ENCODE measurements at regions not wholly inside any gene's neighbourhood (a gene's known extent, or its start where the extent isn't known, plus 50 kb on each side); places are given as distances from the start of the nearest gene placed in this dataset.
"Not testable (repeated sequence)": the region's sequence is repeated elsewhere in the genome, so short reads cannot be mapped to it uniquely, and the experiment has no call there.

GRCh38 chr5:147101659-147102369 lies 133.0 kb upstream of the STK32A start:
- in situ Hi-C loops (cut with MboI; ENCODE audit: low pct_unique_long_range_greater_than_20kb, low sequenced_read_pairs, unreplicated experiment) = no loop called here
- DNase-seq (ENCODE audit: low spot score) = no peak
- TF ChIP-seq, protein P1, sequence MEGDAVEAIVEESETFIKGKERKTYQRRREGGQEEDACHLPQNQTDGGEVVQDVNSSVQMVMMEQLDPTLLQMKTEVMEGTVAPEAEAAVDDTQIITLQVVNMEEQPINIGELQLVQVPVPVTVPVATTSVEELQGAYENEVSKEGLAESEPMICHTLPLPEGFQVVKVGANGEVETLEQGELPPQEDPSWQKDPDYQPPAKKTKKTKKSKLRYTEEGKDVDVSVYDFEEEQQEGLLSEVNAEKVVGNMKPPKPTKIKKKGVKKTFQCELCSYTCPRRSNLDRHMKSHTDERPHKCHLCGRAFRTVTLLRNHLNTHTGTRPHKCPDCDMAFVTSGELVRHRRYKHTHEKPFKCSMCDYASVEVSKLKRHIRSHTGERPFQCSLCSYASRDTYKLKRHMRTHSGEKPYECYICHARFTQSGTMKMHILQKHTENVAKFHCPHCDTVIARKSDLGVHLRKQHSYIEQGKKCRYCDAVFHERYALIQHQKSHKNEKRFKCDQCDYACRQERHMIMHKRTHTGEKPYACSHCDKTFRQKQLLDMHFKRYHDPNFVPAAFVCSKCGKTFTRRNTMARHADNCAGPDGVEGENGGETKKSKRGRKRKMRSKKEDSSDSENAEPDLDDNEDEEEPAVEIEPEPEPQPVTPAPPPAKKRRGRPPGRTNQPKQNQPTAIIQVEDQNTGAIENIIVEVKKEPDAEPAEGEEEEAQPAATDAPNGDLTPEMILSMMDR (IDR thresholded peaks at IDR 0.05; ENCODE audit: extremely low read depth, insufficient read depth, missing control alignments) = no peak

DNA sequence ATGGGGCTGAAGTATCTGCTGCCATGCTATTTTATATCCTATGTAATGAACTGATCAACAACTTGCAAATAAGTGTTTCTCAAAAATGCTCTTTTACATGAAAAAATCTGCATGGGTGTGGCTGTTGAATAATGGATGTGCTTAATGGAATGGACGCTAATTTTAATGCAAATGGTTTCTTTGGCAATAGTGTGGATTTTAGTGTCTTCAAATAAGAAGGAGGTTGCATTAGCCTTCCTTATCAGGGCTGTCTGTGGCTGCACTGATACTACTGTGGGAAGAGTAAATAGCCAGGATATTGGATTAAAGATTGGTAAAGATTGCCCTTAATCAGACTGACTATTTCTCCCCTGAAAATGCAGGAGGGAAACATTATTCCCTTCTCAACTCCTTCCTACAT lies 121.9 kb upstream of the STK32A start:
- no peak for DNase-seq (ENCODE audit: low spot score)
- in situ Hi-C loops (cut with MboI; ENCODE audit: low pct_unique_long_range_greater_than_20kb, low sequenced_read_pairs, unreplicated experiment) = no loop called here
- TF ChIP-seq, protein P1 (IDR thresholded peaks at IDR 0.05; ENCODE audit: extremely low read depth, insufficient read depth, missing control alignments) = no peak

GRCh38 chr5:147113967-147114366 lies 120.9 kb upstream of the STK32A start:
- in situ Hi-C loops (cut with MboI; ENCODE audit: low pct_unique_long_range_greater_than_20kb, low sequenced_read_pairs, unreplicated experiment) = no loop called here
- no peak for DNase-seq (ENCODE audit: low spot score)
- TF ChIP-seq, protein P1 (IDR thresholded peaks at IDR 0.05; ENCODE audit: extremely low read depth, insufficient read depth, missing control alignments) = no peak

- DNase-seq (ENCODE audit: low spot score); in situ Hi-C loops (cut with MboI; ENCODE audit: low pct_unique_long_range_greater_than_20kb, low sequenced_read_pairs, unreplicated experiment): not testable (repeated sequence)
These were observed 95.1 kb upstream of the STK32A start for GRCh38 chr5:147139759-147140158.

DNA sequence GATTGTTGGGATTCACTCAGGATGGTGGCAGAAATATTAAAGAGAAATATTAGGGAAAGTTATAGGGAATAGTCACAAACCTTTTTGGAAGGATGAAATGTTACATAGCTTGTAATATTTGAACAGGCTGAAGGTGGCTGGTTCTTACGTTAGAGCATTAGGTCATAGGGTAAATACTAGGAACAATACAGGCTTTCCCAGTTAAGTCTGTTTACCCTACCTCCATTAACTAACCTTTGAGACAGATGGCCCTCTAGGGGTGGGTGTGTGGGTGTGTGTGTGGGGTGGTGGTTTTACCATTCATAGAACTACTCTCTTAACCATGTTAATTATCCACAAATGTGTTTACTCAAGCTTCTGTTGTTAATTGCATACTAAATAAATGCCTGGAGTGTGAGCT lies 94.3 kb upstream of the STK32A start:
- in situ Hi-C loops (cut with MboI; ENCODE audit: low pct_unique_long_range_greater_than_20kb, low sequenced_read_pairs, unreplicated experiment) = no loop called here
- TF ChIP-seq, protein P1 (IDR thresholded peaks at IDR 0.05; ENCODE audit: extremely low read depth, insufficient read depth, missing control alignments) = no peak
- no peak for DNase-seq (ENCODE audit: low spot score)

DNA sequence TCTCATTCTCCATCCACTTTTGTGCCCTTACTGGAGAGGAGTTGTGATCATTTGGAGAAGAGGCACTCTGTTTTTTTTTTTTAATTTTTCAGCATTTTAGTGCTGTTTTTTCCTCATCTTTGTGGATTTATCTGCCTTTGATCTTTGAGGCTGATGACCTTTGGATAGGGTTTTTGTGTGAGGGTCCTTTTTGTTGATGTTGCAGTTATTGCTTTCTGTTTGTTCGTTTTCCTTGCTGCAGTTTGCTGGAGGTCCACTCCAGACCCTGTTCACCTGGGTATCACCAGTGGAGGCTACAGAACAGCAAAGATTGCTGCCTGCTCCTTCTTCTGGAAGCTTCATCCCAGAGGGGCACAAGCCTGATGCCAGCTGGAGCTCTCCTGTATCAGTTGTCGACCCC lies 93.2 kb upstream of the STK32A start:
- DNase-seq (ENCODE audit: low spot score); in situ Hi-C loops (cut with MboI; ENCODE audit: low pct_unique_long_range_greater_than_20kb, low sequenced_read_pairs, unreplicated experiment): not testable (repeated sequence)

- DNase-seq (ENCODE audit: low spot score) = no peak
- TF ChIP-seq, protein P1 (IDR thresholded peaks at IDR 0.05; ENCODE audit: extremely low read depth, insufficient read depth, missing control alignments) = no peak
- in situ Hi-C loops (cut with MboI; ENCODE audit: low pct_unique_long_range_greater_than_20kb, low sequenced_read_pairs, unreplicated experiment) = no loop called here
These were observed 91.6 kb upstream of the STK32A start for GRCh38 chr5:147143215-147143614.

DNA sequence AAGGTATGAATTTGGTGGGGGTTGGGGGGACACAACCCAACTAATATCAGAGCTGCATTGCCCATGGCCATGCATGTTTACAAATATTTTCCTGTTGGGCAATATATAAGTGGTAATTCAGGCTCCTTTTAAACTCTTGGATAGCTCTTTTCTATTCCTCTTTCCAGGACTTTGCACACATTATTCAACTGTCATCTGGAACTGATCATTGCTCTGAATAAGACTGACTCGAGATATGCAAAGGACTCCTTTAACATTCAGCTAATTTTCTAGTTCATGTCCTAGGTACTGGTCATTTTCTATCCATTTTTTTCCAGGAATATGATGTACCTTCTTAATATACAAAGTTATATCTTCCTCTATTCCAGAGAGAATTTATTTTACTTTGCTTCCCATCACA lies 89.5 kb upstream of the STK32A start:
- no peak for DNase-seq (ENCODE audit: low spot score)
- in situ Hi-C loops (cut with MboI; ENCODE audit: low pct_unique_long_range_greater_than_20kb, low sequenced_read_pairs, unreplicated experiment) = no loop called here
- TF ChIP-seq, protein P1 (IDR thresholded peaks at IDR 0.05; ENCODE audit: extremely low read depth, insufficient read depth, missing control alignments) = no peak
